Stimulated activated memory B cell treated with anti-CD40 and anti-IgM and Interleukin-4, amounts not matched to agents 10 μg/mL and 1 μg/mL and 100 μg/mL, for 72 hours (primary cell): ENCODE measurements at regions not wholly inside any gene's neighbourhood (a gene's known extent, or its start where the extent isn't known, plus 50 kb on each side); places are given as distances from the start of the nearest gene placed in this dataset.

ENCODE experiments used
- ATAC-seq: fragments of 150-1000 bp; cut with Tn5 transposase; 2 replicates; pipeline ENCODE4 v1.10.0; 2021
- H3K27ac Mint-ChIP-seq: one replicate; pipeline ENCODE4 v1.8.0; 2022; ENCODE audit warnings: mild to moderate bottlenecking, mixed read lengths
- H3K27me3 Mint-ChIP-seq: one replicate; pipeline ENCODE4 v1.8.0; 2022; ENCODE audit warnings: mixed read lengths
- H3K36me3 Mint-ChIP-seq: one replicate; pipeline ENCODE4 v1.8.0; 2022; ENCODE audit warnings: mixed read lengths
- H3K4me1 Mint-ChIP-seq: one replicate; pipeline ENCODE4 v1.8.0; 2022; ENCODE audit warnings: mixed read lengths
- H3K4me3 Mint-ChIP-seq: one replicate; pipeline ENCODE4 v1.8.0; 2022; ENCODE audit warnings: mild to moderate bottlenecking, moderate library complexity, mixed read lengths
- H3K9me3 Mint-ChIP-seq: one replicate; pipeline ENCODE4 v1.8.0; 2022; ENCODE audit warnings: mixed read lengths

- H3K27me3 Mint-ChIP-seq = no peaks in the 10 kb centered on the region
- no peaks in the 10 kb centered on the region for H3K36me3 Mint-ChIP-seq
- H3K27ac Mint-ChIP-seq = no peak overlapping the region
- no peaks in the 10 kb centered on the region for H3K4me1 Mint-ChIP-seq
- no peak overlapping the region for H3K4me3 Mint-ChIP-seq
- ATAC-seq = no peak
- no peaks in the 10 kb centered on the region for H3K9me3 Mint-ChIP-seq
These were observed 56.3 kb downstream of the SLC24A2 start for GRCh38 chr9:19732441-19732951.

DNA sequence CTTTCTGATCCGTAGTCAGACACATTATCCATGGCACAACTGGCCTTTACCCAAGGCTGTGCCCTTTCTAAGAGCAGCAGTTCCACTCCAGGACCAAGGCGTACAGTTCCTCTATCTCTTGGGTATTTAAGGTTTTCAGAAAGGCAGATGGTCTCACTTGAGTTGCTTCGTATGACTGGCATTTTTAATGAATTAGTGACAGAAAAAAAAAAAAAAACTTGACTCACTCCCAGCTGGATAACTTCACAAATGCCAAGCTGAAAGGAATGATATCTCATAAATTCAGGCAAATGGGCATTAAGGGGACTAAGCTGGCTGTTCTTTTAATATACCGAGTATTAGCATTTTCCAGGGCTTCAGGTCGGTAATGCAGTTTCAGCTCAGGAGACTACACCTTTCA, 60.7 kb downstream of the SLC24A2 start:
- Mint-ChIP-seq H3K4me1 (no peaks in the 10 kb centered on the region), H3K27ac (no peak overlapping the region), H3K4me3 (no peak overlapping the region), H3K27me3 (no peaks in the 10 kb centered on the region), H3K9me3 (no peaks in the 10 kb centered on the region), H3K36me3 (no peaks in the 10 kb centered on the region)
- no peak for ATAC-seq

DNA sequence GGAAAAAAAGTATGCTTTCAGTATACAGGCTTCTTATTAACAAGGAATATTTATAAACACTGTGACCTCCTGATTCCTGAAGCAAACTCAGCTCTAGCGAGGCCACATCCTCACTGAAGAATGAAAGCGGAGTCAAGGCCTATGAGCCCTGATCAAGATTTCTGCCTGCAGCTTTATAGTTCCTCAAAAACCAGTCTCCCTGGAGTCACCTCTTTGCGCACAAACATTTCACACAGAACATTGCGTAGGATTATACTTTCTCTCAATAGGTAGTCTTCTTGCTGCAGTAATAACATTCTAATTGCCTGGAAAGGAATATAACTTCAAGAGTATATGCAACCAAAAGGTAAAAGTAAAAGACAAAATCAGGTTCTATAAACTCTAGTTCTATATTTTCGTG, 62.9 kb downstream of the SLC24A2 start:
- no peaks in the 10 kb centered on the region for H3K36me3 Mint-ChIP-seq
- H3K4me3 Mint-ChIP-seq = no peak overlapping the region
- no peaks in the 10 kb centered on the region for H3K9me3 Mint-ChIP-seq
- H3K4me1 Mint-ChIP-seq = no peaks in the 10 kb centered on the region
- H3K27ac Mint-ChIP-seq = no peak overlapping the region
- no peak for ATAC-seq
- no peaks in the 10 kb centered on the region for H3K27me3 Mint-ChIP-seq

- Mint-ChIP-seq H3K4me3 (no peak overlapping the region), H3K27ac (no peak overlapping the region), H3K27me3 (no peaks in the 10 kb centered on the region), H3K9me3 (no peaks in the 10 kb centered on the region), H3K36me3 (no peaks in the 10 kb centered on the region), H3K4me1 (no peaks in the 10 kb centered on the region)
- no peak for ATAC-seq
These were observed 68.5 kb downstream of the SLC24A2 start for GRCh38 chr9:19720377-19720776.

- Mint-ChIP-seq H3K9me3 (no peaks in the 10 kb centered on the region), H3K36me3 (no peaks in the 10 kb centered on the region), H3K4me1 (no peaks in the 10 kb centered on the region), H3K27ac (no peak overlapping the region), H3K4me3 (no peak overlapping the region), H3K27me3 (no peaks in the 10 kb centered on the region)
- ATAC-seq = no peak
These were observed 85.1 kb downstream of the SLC24A2 start for GRCh38 chr9:19703702-19704101.

- H3K27me3 Mint-ChIP-seq = no peaks in the 10 kb centered on the region
- H3K4me3 Mint-ChIP-seq = no peak overlapping the region
- no peaks in the 10 kb centered on the region for H3K36me3 Mint-ChIP-seq
- H3K27ac Mint-ChIP-seq = no peak overlapping the region
- no peak for ATAC-seq
- H3K9me3 Mint-ChIP-seq = no peaks in the 10 kb centered on the region
- no peaks in the 10 kb centered on the region for H3K4me1 Mint-ChIP-seq
These were observed 86.8 kb downstream of the SLC24A2 start for GRCh38 chr9:19701991-19702390.

DNA sequence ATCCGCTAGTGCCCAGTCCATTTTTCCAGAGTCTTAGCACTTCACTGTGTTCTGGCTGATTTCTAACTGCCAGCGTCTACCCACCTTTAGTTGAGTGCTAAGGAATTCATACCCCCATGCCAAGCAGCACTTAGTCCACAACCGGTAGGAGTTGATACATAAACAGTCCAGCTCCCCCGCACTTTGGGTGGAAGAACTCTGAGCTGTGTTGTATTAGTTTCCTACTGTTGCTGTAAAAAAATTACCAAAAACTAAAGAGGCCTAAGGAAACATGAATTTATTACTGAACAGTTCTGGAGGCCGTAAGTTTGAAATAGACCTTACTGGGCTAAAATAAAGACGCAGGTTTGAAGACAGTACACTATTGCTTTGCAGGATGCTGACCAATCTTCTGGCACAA, 87.6 kb downstream of the SLC24A2 start:
- H3K27ac Mint-ChIP-seq = no peak overlapping the region
- ATAC-seq = no peak
- no peaks in the 10 kb centered on the region for H3K36me3 Mint-ChIP-seq
- no peaks in the 10 kb centered on the region for H3K27me3 Mint-ChIP-seq
- H3K4me3 Mint-ChIP-seq = no peak overlapping the region
- no peaks in the 10 kb centered on the region for H3K9me3 Mint-ChIP-seq
- H3K4me1 Mint-ChIP-seq = no peaks in the 10 kb centered on the region

GRCh38 chr9:19700699-19701098, 88.1 kb downstream of the SLC24A2 start:
- no peaks in the 10 kb centered on the region for H3K9me3 Mint-ChIP-seq
- H3K36me3 Mint-ChIP-seq = no peaks in the 10 kb centered on the region
- H3K4me1 Mint-ChIP-seq = no peaks in the 10 kb centered on the region
- H3K27ac Mint-ChIP-seq = no peak overlapping the region
- H3K4me3 Mint-ChIP-seq = no peak overlapping the region
- H3K27me3 Mint-ChIP-seq = no peaks in the 10 kb centered on the region
- no peak for ATAC-seq

DNA sequence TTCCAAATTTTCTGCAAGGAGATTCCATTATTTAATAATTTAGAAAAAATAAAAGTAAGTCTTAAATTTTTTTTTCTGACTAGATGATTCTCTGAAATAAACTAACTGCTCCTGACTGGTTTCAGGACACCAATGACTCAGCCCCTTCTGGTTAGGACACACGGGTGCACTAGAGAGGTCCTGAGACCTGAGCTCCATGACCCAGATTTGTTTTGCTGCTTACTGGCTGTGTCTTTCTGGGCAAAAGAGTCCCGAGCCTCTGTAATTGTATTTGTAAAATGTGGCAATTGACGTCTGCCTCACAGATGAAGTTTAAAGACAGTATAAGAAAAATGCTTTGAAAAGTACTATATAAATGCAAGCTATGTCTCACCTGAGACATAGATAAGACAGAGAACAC, 89.1 kb downstream of the SLC24A2 start:
- ATAC-seq = no peak
- H3K36me3 Mint-ChIP-seq = no peaks in the 10 kb centered on the region
- no peaks in the 10 kb centered on the region for H3K9me3 Mint-ChIP-seq
- no peaks in the 10 kb centered on the region for H3K4me1 Mint-ChIP-seq
- no peak overlapping the region for H3K27ac Mint-ChIP-seq
- H3K4me3 Mint-ChIP-seq = no peak overlapping the region
- no peaks in the 10 kb centered on the region for H3K27me3 Mint-ChIP-seq

- Mint-ChIP-seq H3K9me3 (no peaks in the 10 kb centered on the region), H3K4me3 (no peak overlapping the region), H3K27ac (no peak overlapping the region), H3K36me3 (no peaks in the 10 kb centered on the region), H3K27me3 (no peaks in the 10 kb centered on the region), H3K4me1 (no peaks in the 10 kb centered on the region)
- ATAC-seq = no peak
These were observed 89.9 kb downstream of the SLC24A2 start for GRCh38 chr9:19698960-19699359.

DNA sequence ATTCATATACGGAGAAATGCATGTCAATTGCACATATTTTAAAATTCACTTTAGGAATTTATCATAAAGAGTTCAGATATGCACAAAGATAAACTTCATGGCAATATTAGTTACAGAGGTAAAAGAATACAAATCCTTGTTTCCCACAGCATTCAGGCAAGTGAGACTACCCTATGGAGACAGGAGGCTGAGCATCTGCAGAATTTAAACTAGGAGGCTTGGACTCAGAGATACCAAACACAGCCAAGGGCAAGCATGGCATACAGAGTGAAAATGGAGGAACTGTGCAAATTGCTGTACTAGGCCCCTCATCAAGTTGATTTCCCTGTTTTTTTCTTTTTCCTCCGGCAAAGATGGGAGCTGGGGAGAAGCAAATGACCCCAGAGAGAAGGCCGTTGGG, 94.2 kb downstream of the SLC24A2 start:
- Mint-ChIP-seq H3K4me1 (no peaks in the 10 kb centered on the region), H3K9me3 (peaks cover 3% of the 10 kb centered on the region), H3K4me3 (no peak overlapping the region), H3K36me3 (no peaks in the 10 kb centered on the region), H3K27me3 (no peaks in the 10 kb centered on the region), H3K27ac (no peak overlapping the region)
- ATAC-seq = no peak

GRCh38 chr9:19690128-19690527, 98.7 kb downstream of the SLC24A2 start:
- no peak for ATAC-seq
- H3K27ac Mint-ChIP-seq = no peak overlapping the region
- no peaks in the 10 kb centered on the region for H3K36me3 Mint-ChIP-seq
- no peak overlapping the region for H3K4me3 Mint-ChIP-seq
- H3K27me3 Mint-ChIP-seq = no peaks in the 10 kb centered on the region
- H3K4me1 Mint-ChIP-seq = no peaks in the 10 kb centered on the region
- peaks cover 16% of the 10 kb centered on the region for H3K9me3 Mint-ChIP-seq

DNA sequence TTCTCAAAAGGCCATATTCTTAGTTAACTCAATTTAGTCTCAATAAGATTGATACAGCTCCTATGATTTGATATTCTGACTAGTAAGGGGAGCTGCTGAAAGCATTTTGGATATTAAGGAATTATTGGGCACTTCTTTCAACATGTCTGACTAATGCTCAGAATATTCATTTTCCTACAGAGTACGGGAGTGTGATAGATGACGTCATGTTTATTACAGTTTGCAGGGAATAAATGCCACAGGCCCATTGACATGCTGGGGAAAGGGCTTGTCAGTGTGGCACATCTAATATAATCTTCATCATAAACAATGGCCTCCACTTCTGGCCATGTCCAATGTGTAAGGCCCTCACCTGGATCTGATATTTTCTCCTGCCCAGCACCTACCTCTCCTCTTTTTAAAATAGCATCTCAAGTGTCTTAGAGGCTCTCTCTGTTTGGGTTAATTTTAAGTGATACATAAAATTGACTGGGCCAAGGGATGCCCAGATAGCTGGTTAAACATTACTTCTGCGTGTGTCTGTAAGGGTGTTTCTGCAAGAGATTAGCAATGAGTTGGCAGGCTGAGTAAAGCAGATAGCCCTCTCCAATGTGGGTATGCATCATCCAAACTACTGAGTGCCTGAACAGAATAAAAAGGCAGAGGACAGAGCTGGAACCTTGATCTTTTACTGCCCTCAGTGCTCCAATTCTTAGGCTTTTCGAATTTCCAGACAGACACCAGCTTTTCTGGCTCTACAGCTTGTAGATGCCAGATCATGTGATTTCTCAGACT, 99.3 kb downstream of the SLC24A2 start:
- Mint-ChIP-seq H3K4me3 (no peak overlapping the region), H3K27me3 (no peaks in the 10 kb centered on the region), H3K36me3 (no peaks in the 10 kb centered on the region), H3K4me1 (no peaks in the 10 kb centered on the region), H3K9me3 (peaks cover 18% of the 10 kb centered on the region), H3K27ac (no peak overlapping the region)
- ATAC-seq = no peak

DNA sequence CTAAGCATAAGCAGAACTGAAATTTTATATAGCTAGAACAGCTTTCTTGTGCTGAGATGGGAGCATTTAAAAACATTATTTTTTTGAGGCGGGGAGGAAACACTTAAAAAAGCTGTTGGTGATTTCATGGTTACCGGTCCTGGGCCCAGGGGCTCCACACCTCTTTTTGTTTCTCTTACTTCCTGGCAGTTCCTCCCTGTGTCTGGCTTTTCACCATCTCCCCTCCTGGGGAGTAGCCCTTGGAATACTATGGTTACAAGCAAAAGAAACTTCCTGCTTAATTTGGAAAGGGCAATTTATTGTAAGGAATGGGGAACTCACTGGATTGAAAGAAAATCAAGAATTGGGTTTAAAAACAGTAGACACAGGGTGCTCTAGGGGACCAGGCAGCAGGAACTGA, 105.1 kb downstream of the SLC24A2 start:
- Mint-ChIP-seq H3K27me3 (no peaks in the 10 kb centered on the region), H3K4me3 (no peak overlapping the region), H3K4me1 (no peaks in the 10 kb centered on the region), H3K36me3 (no peaks in the 10 kb centered on the region), H3K9me3 (peaks cover 15% of the 10 kb centered on the region), H3K27ac (no peak overlapping the region)
- no peak for ATAC-seq

DNA sequence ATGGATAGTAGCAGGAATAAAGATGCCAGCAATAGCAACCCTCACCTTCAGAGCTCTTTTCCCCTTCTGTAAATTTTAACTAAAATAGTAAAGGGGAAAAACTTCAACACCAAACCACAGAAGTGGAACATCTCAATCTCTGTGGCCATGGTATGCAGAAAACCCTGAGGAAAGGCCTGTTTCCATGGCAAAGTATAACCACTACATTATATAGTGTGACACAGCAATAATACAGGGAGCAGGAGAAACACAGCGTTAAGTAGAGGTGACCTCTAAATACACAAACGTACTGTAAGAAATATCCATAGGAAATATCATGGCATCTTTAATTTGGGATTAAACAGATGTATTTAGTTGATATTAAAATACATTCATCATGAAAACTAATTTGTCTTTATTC, 106.4 kb downstream of the SLC24A2 start:
- H3K27ac Mint-ChIP-seq = no peak overlapping the region
- peaks cover 15% of the 10 kb centered on the region for H3K9me3 Mint-ChIP-seq
- no peak overlapping the region for H3K4me3 Mint-ChIP-seq
- H3K27me3 Mint-ChIP-seq = no peaks in the 10 kb centered on the region
- H3K36me3 Mint-ChIP-seq = no peaks in the 10 kb centered on the region
- no peaks in the 10 kb centered on the region for H3K4me1 Mint-ChIP-seq
- ATAC-seq = no peak

- H3K36me3 Mint-ChIP-seq = no peaks in the 10 kb centered on the region
- peaks cover 14% of the 10 kb centered on the region for H3K9me3 Mint-ChIP-seq
- no peaks in the 10 kb centered on the region for H3K4me1 Mint-ChIP-seq
- no peaks in the 10 kb centered on the region for H3K27me3 Mint-ChIP-seq
- H3K4me3 Mint-ChIP-seq = no peak overlapping the region
- no peak overlapping the region for H3K27ac Mint-ChIP-seq
- ATAC-seq = no peak
These were observed 107.0 kb downstream of the SLC24A2 start for GRCh38 chr9:19681846-19682245.
